ENCODE measurements at regions not wholly inside any gene's neighbourhood (a gene's known extent, or its start where the extent isn't known, plus 50 kb on each side); places are given as distances from the start of the nearest gene placed in this dataset.
A peak's percentile ranks its signal among the peaks of the same experiment; 100 is the strongest.

DNA sequence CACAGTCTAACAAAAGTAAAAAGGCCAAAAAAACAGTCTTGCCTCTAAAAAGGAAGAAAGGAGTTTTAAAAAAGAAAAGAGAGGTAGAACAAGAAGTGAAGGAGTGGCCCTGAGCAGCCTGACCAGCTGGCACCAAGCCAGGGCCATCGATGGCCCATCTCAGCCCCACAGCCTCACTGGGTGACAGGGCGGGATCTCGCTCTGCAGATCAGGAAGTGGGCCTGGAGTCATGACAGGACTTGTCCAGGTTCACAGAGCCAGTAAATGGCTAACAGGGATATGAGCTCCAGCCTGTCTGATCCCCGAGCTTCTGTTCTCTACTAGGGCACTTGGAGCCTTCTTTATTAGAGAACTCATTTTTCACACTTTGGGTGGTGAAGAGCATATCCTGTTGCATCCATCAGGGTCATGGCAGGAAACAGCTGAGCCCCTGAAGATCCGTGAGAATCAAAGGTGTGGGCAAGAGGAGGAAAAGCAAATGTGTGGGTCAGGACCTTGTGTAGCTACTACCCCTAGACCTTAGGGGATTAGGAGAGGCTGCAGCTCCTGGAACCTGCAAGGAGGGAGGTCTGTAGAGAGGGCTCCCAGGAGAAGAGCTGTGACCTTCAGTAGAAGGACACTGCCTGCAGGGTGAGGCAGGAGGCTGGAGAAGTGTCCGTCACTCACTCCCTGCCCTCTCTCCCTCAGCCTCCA, 299.0 kb upstream of the MSX2 start:
- H3K9me3 ChIP-seq (ENCODE audit: control insufficient read depth in 5 of 5, low read length in 5 of 5): no peaks in the 10 kb centered on the region
- peaks cover 0 to 6% (median 0%) of the 10 kb centered on the region in 5 donors for H3K4me1 ChIP-seq (ENCODE audit: control insufficient read depth in 5 of 5, insufficient read depth in 5 of 5, low read length in 5 of 5)
- H3K4me3 ChIP-seq (ENCODE audit: low read depth in 1 of 5, low read length in 5 of 5): no peak overlapping the region
- H3K27me3 ChIP-seq (ENCODE audit: control insufficient read depth in 5 of 5, insufficient read depth in 4 of 5, low read length in 5 of 5): peaks cover 5 to 14% (median 9%) of the 10 kb centered on the region in 5 donors
- H3K9ac ChIP-seq (ENCODE audit: low read length in 5 of 5): peak overlapping the region in 1 of 5 donors; percentile 14
- H3K27ac ChIP-seq (ENCODE audit: low read depth, low read length): no peak overlapping the region
- no peaks in the 10 kb centered on the region for H3K36me3 ChIP-seq (ENCODE audit: control insufficient read depth in 5 of 5, insufficient read depth in 5 of 5, low read length in 5 of 5)

DNA sequence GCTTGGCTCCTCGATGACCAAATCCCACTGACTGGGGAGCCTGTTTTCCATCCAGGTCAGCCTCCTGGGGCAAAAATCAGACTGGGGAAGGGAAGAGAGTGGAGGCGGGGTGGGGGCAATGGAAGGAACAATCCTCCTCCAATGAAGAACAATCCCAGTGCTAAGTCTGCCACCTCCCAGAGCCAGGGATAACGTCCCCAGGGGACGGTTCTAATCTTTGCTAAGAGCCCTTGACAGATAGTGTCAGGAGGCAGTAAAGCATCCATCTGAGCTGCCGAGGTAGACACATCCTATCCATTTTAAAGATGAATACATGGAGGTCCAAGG, 298.5 kb upstream of the MSX2 start:
- Histone ChIP-seq H3K4me1 (ENCODE audit: control insufficient read depth in 5 of 5, insufficient read depth in 5 of 5, low read length in 5 of 5) (peaks cover 0 to 6% (median 0%) of the 10 kb centered on the region in 5 donors), H3K4me3 (ENCODE audit: low read depth in 1 of 5, low read length in 5 of 5) (no peak overlapping the region), H3K27me3 (ENCODE audit: control insufficient read depth in 5 of 5, insufficient read depth in 4 of 5, low read length in 5 of 5) (peaks cover 3 to 14% (median 9%) of the 10 kb centered on the region in 5 donors), H3K36me3 (ENCODE audit: control insufficient read depth in 5 of 5, insufficient read depth in 5 of 5, low read length in 5 of 5) (no peaks in the 10 kb centered on the region), H3K27ac (ENCODE audit: low read depth, low read length) (no peak overlapping the region), H3K9ac (ENCODE audit: low read length in 5 of 5) (no peak overlapping the region), H3K9me3 (ENCODE audit: control insufficient read depth in 5 of 5, low read length in 5 of 5) (no peaks in the 10 kb centered on the region)

GRCh38 chr5:174426388-174426787, 298.0 kb upstream of the MSX2 start:
- Histone ChIP-seq H3K36me3 (ENCODE audit: control insufficient read depth in 5 of 5, insufficient read depth in 5 of 5, low read length in 5 of 5) (no peaks in the 10 kb centered on the region), H3K9ac (ENCODE audit: low read length in 5 of 5) (no peak overlapping the region)

GRCh38 chr5:174426851-174427250, 297.5 kb upstream of the MSX2 start:
- Histone ChIP-seq H3K4me1 (ENCODE audit: control insufficient read depth in 5 of 5, insufficient read depth in 5 of 5, low read length in 5 of 5) (peaks cover 0 to 6% (median 0%) of the 10 kb centered on the region in 5 donors), H3K36me3 (ENCODE audit: control insufficient read depth in 5 of 5, insufficient read depth in 5 of 5, low read length in 5 of 5) (no peaks in the 10 kb centered on the region), H3K27ac (ENCODE audit: low read depth, low read length) (no peak overlapping the region), H3K27me3 (ENCODE audit: control insufficient read depth in 5 of 5, insufficient read depth in 4 of 5, low read length in 5 of 5) (peaks cover 0 to 11% (median 5%) of the 10 kb centered on the region in 5 donors), H3K4me3 (ENCODE audit: low read depth in 1 of 5, low read length in 5 of 5) (no peak overlapping the region), H3K9me3 (ENCODE audit: control insufficient read depth in 5 of 5, low read length in 5 of 5) (no peaks in the 10 kb centered on the region), H3K9ac (ENCODE audit: low read length in 5 of 5) (no peak overlapping the region)

More at GRCh38 chr5:174426388-174426787, 298.0 kb upstream of the MSX2 start:
- no peaks in the 10 kb centered on the region for H3K9me3 ChIP-seq (ENCODE audit: control insufficient read depth in 5 of 5, low read length in 5 of 5)
- no peak overlapping the region for H3K27ac ChIP-seq (ENCODE audit: low read depth, low read length)
- no peak overlapping the region for H3K4me3 ChIP-seq (ENCODE audit: low read depth in 1 of 5, low read length in 5 of 5)
- peaks cover 0 to 6% (median 0%) of the 10 kb centered on the region in 5 donors for H3K4me1 ChIP-seq (ENCODE audit: control insufficient read depth in 5 of 5, insufficient read depth in 5 of 5, low read length in 5 of 5)
- peaks cover 2 to 14% (median 7%) of the 10 kb centered on the region in 5 donors for H3K27me3 ChIP-seq (ENCODE audit: control insufficient read depth in 5 of 5, insufficient read depth in 4 of 5, low read length in 5 of 5)

- Histone ChIP-seq H3K9ac (ENCODE audit: low read length in 5 of 5) (no peak overlapping the region), H3K27ac (ENCODE audit: low read depth, low read length) (no peak overlapping the region), H3K9me3 (ENCODE audit: control insufficient read depth in 5 of 5, low read length in 5 of 5) (no peaks in the 10 kb centered on the region), H3K27me3 (ENCODE audit: control insufficient read depth in 5 of 5, insufficient read depth in 4 of 5, low read length in 5 of 5) (peaks cover 0 to 13% (median 5%) of the 10 kb centered on the region in 5 donors), H3K36me3 (ENCODE audit: control insufficient read depth in 5 of 5, insufficient read depth in 5 of 5, low read length in 5 of 5) (no peaks in the 10 kb centered on the region), H3K4me3 (ENCODE audit: low read depth in 1 of 5, low read length in 5 of 5) (no peak overlapping the region), H3K4me1 (ENCODE audit: control insufficient read depth in 5 of 5, insufficient read depth in 5 of 5, low read length in 5 of 5) (peaks cover 0 to 6% (median 0%) of the 10 kb centered on the region in 5 donors)
Observed at GRCh38 chr5:174427304-174427703, 297.1 kb upstream of the MSX2 start.

DNA sequence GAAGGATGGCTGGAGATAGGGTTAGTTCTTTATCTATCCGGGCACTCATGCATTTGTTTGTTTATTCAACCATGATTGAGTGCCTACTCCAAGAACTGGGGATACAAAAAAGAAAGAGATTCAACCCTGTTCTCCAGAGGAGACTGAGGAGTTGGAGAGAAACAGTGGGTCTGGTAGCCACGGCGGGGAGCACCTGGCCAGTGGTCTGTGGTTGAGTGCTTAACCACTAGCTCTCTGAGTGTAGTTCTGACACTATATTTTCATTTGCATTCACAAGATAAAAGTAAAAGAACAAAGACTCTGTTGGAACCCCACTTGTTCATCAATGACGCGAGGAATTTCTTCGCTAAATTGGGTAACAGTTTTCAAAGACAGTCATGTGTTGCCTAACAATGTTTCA, 295.5 kb upstream of the MSX2 start:
- Histone ChIP-seq H3K9me3 (ENCODE audit: control insufficient read depth in 5 of 5, low read length in 5 of 5) (no peaks in the 10 kb centered on the region), H3K4me3 (ENCODE audit: low read depth in 1 of 5, low read length in 5 of 5) (no peak overlapping the region), H3K9ac (ENCODE audit: low read length in 5 of 5) (no peak overlapping the region), H3K27ac (ENCODE audit: low read depth, low read length) (no peak overlapping the region), H3K4me1 (ENCODE audit: control insufficient read depth in 5 of 5, insufficient read depth in 5 of 5, low read length in 5 of 5) (peaks cover 0 to 6% (median 0%) of the 10 kb centered on the region in 5 donors), H3K27me3 (ENCODE audit: control insufficient read depth in 5 of 5, insufficient read depth in 4 of 5, low read length in 5 of 5) (peaks cover 0 to 7% (median 0%) of the 10 kb centered on the region in 5 donors), H3K36me3 (ENCODE audit: control insufficient read depth in 5 of 5, insufficient read depth in 5 of 5, low read length in 5 of 5) (no peaks in the 10 kb centered on the region)

DNA sequence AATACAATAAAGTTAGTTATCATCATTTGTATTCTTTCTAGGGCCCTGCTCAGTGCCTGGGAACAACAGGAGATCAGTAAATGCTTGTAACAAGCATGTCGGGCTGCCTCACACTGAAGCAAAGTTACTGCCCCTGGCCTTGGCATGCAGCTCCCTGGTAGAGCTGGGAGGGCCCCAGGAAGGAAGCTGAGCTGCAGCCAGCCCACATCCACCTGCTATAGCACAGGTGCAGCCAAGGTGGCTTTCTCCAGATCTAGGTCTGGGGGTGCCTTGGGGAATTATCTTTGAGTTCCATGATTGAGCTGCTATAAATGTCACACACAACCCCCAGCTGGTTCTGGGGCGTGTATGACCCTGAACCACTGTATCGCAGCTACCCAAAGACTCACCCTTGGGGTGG, 293.4 kb upstream of the MSX2 start:
- Histone ChIP-seq H3K9ac (ENCODE audit: low read length in 5 of 5) (no peak overlapping the region), H3K36me3 (ENCODE audit: control insufficient read depth in 5 of 5, insufficient read depth in 5 of 5, low read length in 5 of 5) (no peaks in the 10 kb centered on the region), H3K27me3 (ENCODE audit: control insufficient read depth in 5 of 5, insufficient read depth in 4 of 5, low read length in 5 of 5) (peaks cover 0 to 7% (median 2%) of the 10 kb centered on the region in 5 donors), H3K4me1 (ENCODE audit: control insufficient read depth in 5 of 5, insufficient read depth in 5 of 5, low read length in 5 of 5) (no peaks in the 10 kb centered on the region), H3K4me3 (ENCODE audit: low read depth in 1 of 5, low read length in 5 of 5) (no peak overlapping the region), H3K9me3 (ENCODE audit: control insufficient read depth in 5 of 5, low read length in 5 of 5) (no peaks in the 10 kb centered on the region), H3K27ac (ENCODE audit: low read depth, low read length) (no peak overlapping the region)

DNA sequence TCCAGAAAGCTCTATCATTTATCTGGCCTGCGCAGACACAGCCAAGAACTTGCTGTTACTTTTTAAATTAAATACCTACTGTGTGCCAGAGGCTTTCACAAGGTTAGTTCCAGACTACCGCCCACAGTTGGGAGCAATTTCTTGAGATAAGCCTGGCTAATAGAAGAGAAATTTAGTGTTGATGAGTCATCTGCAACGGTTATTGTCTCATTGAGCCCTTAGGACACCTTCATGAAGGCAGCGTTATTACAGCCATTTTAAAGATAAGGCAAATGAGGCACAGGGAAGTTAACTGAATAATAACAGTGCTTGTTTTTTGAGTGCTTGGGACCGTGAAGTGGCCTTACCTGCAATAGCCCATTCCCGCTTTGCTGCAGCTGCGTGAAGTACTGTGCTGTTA, 292.9 kb upstream of the MSX2 start:
- no peaks in the 10 kb centered on the region for H3K36me3 ChIP-seq (ENCODE audit: control insufficient read depth in 5 of 5, insufficient read depth in 5 of 5, low read length in 5 of 5)
- no peaks in the 10 kb centered on the region for H3K9me3 ChIP-seq (ENCODE audit: control insufficient read depth in 5 of 5, low read length in 5 of 5)
- H3K27me3 ChIP-seq (ENCODE audit: control insufficient read depth in 5 of 5, insufficient read depth in 4 of 5, low read length in 5 of 5): peaks cover 0 to 7% (median 2%) of the 10 kb centered on the region in 5 donors
- no peaks in the 10 kb centered on the region for H3K4me1 ChIP-seq (ENCODE audit: control insufficient read depth in 5 of 5, insufficient read depth in 5 of 5, low read length in 5 of 5)
- H3K4me3 ChIP-seq (ENCODE audit: low read depth in 1 of 5, low read length in 5 of 5): no peak overlapping the region
- H3K9ac ChIP-seq (ENCODE audit: low read length in 5 of 5): no peak overlapping the region
- no peak overlapping the region for H3K27ac ChIP-seq (ENCODE audit: low read depth, low read length)

GRCh38 chr5:174433098-174433497, 291.3 kb upstream of the MSX2 start:
- no peaks in the 10 kb centered on the region for H3K4me1 ChIP-seq (ENCODE audit: control insufficient read depth in 5 of 5, insufficient read depth in 5 of 5, low read length in 5 of 5)
- H3K27me3 ChIP-seq (ENCODE audit: control insufficient read depth in 5 of 5, insufficient read depth in 4 of 5, low read length in 5 of 5): peaks cover 0 to 7% (median 4%) of the 10 kb centered on the region in 5 donors
- no peak overlapping the region for H3K4me3 ChIP-seq (ENCODE audit: low read depth in 1 of 5, low read length in 5 of 5)
- no peaks in the 10 kb centered on the region for H3K36me3 ChIP-seq (ENCODE audit: control insufficient read depth in 5 of 5, insufficient read depth in 5 of 5, low read length in 5 of 5)
- no peak overlapping the region for H3K9ac ChIP-seq (ENCODE audit: low read length in 5 of 5)
- H3K9me3 ChIP-seq (ENCODE audit: control insufficient read depth in 5 of 5, low read length in 5 of 5): no peaks in the 10 kb centered on the region
- no peak overlapping the region for H3K27ac ChIP-seq (ENCODE audit: low read depth, low read length)

- H3K9ac ChIP-seq (ENCODE audit: low read length in 5 of 5): no peak overlapping the region
- H3K27ac ChIP-seq (ENCODE audit: low read depth, low read length): no peak overlapping the region
- H3K27me3 ChIP-seq (ENCODE audit: control insufficient read depth in 5 of 5, insufficient read depth in 4 of 5, low read length in 5 of 5): peaks cover 0 to 5% (median 4%) of the 10 kb centered on the region in 5 donors
- H3K4me3 ChIP-seq (ENCODE audit: low read depth in 1 of 5, low read length in 5 of 5): no peak overlapping the region
- no peaks in the 10 kb centered on the region for H3K4me1 ChIP-seq (ENCODE audit: control insufficient read depth in 5 of 5, insufficient read depth in 5 of 5, low read length in 5 of 5)
- H3K9me3 ChIP-seq (ENCODE audit: control insufficient read depth in 5 of 5, low read length in 5 of 5): no peaks in the 10 kb centered on the region
- H3K36me3 ChIP-seq (ENCODE audit: control insufficient read depth in 5 of 5, insufficient read depth in 5 of 5, low read length in 5 of 5): no peaks in the 10 kb centered on the region
Observed at GRCh38 chr5:174436750-174437149, 287.6 kb upstream of the MSX2 start.
